RWPE1 (cell line): ENCODE measurements at regions not wholly inside any gene's neighbourhood (a gene's known extent, or its start where the extent isn't known, plus 50 kb on each side); places are given as distances from the start of the nearest gene placed in this dataset.
"Not testable (repeated sequence)": the region's sequence is repeated elsewhere in the genome, so short reads cannot be mapped to it uniquely, and the experiment has no call there.

Experiments
- CTCF ChIA-PET: fragments of 350-600 bp; sonication (Branson Sonifier 250); formaldehyde crosslinking; extraction: SDS; loops from one replicate; lab custom pipeline; 2021; lab: Yijun Ruan, JAX
- POLR2A ChIA-PET: fragments of 400-600 bp; formaldehyde crosslinking; extraction: SDS; loops from one replicate; lab custom pipeline; 2020; ENCODE audit warnings: antibody characterized with exemption; ENCODE audit not compliant: low non-redundant PET; lab: Yijun Ruan, JAX
- DNase-seq: peaks from one replicate; pipeline ENCODE4 v3.0.0; 2012; ENCODE audit warnings: low spot score
- H3K27ac ChIP-seq: fragments of 450-650 bp; 2 replicates; pipeline ENCODE4 v1.5.1; 2017
- TF ChIP-seq, protein P1 (sequence below): fragments of 450-650 bp; conservative IDR thresholded peaks from 2 replicates; pipeline ENCODE4 v1.5.1; 2017; ENCODE audit warnings: low read depth, mild to moderate bottlenecking

DNA sequence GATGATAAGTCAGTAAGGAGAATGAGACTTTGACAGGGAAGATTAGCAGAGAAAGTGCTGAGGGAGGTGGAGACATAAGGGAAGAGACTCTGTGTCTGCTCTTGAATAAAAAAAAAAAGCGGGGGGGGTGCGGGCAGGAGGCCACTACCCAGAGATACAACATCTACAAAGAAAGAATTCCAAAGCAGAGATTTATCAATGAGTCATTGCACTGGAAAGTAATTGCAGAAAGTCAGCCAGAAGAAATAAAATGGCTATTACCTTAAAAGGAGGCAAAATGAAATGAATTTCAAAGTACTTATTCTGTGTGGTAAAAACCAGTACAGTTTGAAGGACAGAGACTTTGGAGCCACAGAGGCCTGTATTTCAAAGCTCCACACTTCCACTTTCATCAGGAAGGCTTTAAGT lies 267.1 kb upstream of the PRKD1 start:
- POLR2A ChIA-PET, result no interaction called here

DNA sequence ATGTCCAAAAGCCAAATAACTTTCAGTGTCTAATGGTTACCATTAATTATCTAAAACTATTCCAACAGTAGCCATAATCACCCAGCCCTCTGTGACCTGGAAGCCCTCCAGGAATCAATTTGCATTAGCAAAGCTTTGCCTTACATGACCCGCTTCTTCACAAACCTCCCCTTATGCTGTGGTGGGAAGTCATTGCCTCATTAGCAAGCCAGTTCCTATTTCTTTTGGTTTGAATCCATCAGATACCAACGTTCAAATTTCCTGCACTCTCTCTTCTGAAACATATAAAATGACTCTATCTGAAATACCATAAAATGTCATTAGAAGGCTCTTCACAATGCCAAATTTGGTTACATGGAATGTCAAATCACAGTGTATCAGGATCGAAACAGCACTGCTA lies 268.3 kb upstream of the PRKD1 start:
- TF ChIP-seq, protein P1, sequence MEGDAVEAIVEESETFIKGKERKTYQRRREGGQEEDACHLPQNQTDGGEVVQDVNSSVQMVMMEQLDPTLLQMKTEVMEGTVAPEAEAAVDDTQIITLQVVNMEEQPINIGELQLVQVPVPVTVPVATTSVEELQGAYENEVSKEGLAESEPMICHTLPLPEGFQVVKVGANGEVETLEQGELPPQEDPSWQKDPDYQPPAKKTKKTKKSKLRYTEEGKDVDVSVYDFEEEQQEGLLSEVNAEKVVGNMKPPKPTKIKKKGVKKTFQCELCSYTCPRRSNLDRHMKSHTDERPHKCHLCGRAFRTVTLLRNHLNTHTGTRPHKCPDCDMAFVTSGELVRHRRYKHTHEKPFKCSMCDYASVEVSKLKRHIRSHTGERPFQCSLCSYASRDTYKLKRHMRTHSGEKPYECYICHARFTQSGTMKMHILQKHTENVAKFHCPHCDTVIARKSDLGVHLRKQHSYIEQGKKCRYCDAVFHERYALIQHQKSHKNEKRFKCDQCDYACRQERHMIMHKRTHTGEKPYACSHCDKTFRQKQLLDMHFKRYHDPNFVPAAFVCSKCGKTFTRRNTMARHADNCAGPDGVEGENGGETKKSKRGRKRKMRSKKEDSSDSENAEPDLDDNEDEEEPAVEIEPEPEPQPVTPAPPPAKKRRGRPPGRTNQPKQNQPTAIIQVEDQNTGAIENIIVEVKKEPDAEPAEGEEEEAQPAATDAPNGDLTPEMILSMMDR, result no peak
- no peak overlapping the region for H3K27ac ChIP-seq
- DNase-seq, result no peak
- ChIA-PET CTCF (interaction anchor here (1.0 kb wide), 1 partner anchor 11 kb away, joined by 3 read pairs; no protein-coding TSS in a partner anchor), POLR2A (no interaction called here)

More for the DNA sequence above, 267.1 kb upstream of the PRKD1 start:
- CTCF ChIA-PET, result interaction anchor here (0.6 kb wide), 2 partner anchors 9 to 73 kb away, joined by 3 read pairs; no protein-coding TSS in a partner anchor
- TF ChIP-seq, protein P1, result no peak
- H3K27ac ChIP-seq, result no peak overlapping the region
- peak; percentile 42 for DNase-seq

DNA sequence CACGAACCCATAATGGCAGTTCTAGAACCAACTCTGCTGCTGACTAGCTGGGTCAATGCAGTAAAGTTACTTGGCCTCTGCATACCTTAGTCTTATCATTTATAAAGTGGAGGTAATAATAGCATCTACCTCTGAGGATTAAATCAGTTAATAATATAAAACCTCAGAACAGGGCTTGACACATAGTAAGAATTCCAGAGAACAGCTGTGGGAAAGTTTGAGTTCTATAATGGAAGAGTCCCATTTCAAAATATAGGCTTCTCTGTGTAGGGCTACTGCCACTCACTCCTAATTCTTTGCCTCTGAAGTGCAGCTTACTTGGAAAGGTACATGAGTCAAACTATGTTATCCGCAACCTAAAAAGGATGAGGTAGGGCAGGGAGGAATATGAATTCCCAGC lies 269.2 kb upstream of the PRKD1 start:
- CTCF ChIA-PET, result interaction anchor here (0.6 to 0.8 kb wide), 2 partner anchors 12 to 18 kb away, joined by 3 read pairs; no protein-coding TSS in a partner anchor

DNA sequence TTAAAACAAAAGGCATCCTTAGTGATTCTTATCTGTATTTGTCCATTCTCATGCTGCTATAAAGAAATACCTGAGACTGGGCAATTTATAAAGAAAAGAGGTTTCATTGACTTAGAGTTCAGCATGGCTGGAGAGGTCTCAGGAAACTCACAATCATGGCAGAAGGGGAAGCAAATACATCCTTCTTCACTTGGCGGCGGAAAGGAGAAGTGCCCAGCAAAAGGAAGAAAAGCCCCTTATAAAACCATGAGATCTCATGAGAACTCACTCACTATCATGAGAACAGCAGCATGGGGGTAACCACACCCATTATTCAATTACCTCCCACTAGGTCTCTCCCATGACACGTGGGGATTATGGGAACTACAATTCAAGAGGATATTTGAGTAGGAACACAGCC lies 271.1 kb upstream of the PRKD1 start:
- DNase-seq, CTCF ChIA-PET, POLR2A ChIA-PET, H3K27ac ChIP-seq: not testable (repeated sequence)

More for the DNA sequence above, 269.2 kb upstream of the PRKD1 start:
- H3K27ac ChIP-seq, result no peak overlapping the region
- TF ChIP-seq, protein P1, result no peak
- no peak for DNase-seq
- POLR2A ChIA-PET, result no interaction called here

DNA sequence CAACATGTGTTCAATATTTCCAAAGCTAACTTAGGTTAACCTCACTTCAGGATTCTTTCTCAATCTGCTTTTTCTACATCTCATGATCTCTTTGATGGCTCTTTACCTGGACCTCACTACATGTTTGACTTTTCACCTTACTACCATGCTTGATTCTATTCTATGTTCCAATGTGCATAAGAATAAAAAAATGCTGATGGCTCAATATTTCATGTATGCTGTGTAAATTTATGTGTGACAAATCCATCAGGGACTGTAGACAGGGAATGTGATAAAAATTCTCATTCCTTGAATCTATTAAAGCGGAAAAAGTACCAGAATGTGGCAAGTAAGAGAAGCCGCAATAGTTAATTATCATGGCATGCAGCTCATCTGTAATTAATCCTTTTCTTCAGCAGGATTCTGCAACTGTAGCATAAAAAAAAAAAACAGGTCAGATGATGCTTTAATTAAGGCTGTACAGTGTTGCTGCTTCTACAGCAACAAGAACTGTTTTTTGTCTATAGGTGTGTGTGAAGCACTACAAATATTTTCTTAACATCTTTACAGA lies 276.9 kb upstream of the PRKD1 start:
- TF ChIP-seq, protein P1, result no peak
- DNase-seq, result no peak
- POLR2A ChIA-PET, result no interaction called here
- no peak overlapping the region for H3K27ac ChIP-seq
- CTCF ChIA-PET, result interaction anchor here (0.6 to 1.2 kb wide), 3 partner anchors 10 to 669 kb away, joined by 3 to 5 read pairs (median 4); no protein-coding TSS in a partner anchor

DNA sequence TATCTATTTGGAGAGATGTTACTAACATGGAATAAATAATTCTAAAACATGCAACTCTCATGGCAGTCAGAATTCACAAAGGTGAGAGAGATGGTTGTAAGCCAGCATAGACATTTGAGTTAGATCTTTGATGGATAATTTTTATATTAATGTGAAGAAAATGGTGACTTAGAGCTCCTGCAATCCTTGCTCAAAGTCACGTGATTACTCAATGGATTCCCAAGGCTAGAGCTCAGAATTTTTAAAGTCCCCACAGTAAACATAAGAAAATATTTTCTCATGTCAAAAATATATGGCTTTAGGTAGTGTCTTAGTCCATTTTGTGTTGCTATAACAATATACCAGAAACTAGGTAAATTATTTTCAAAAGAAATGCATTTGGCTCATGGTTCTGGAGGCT lies 281.5 kb upstream of the PRKD1 start:
- CTCF ChIA-PET, result interaction anchor here (0.5 to 0.6 kb wide), 2 partner anchors 12 to 769 kb away, joined by 3 read pairs; no protein-coding TSS in a partner anchor

DNA sequence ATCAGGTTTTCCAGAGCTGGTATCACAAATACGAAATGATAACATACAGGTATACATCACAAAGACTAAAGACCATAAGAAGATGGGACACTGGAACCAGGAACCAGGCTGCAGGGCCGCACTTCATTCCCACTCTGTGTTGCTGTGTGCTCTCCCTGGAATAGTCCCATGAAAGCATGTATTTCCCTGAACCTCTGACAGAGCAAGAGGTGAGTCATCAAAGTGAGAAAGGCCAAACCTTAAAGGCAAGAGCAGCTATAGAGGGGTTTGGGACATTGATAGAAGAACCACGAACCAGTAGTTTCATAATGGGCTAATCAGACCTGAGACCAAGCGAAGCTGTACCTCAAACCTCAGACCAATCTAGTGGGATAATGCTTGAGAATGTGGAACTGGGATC lies 283.0 kb upstream of the PRKD1 start:
- ChIA-PET POLR2A (no interaction called here), CTCF (interaction anchor here (0.9 kb wide), 1 partner anchor 60 kb away, joined by 4 read pairs; no protein-coding TSS in a partner anchor)
- DNase-seq, result no peak

More for the DNA sequence above, 281.5 kb upstream of the PRKD1 start:
- POLR2A ChIA-PET, result no interaction called here
- DNase-seq, result no peak
- TF ChIP-seq, protein P1, result no peak
- H3K27ac ChIP-seq, result no peak overlapping the region

More for the DNA sequence above, 283.0 kb upstream of the PRKD1 start:
- TF ChIP-seq, protein P1, result no peak
- no peak overlapping the region for H3K27ac ChIP-seq
